GM19467 (cell line): ENCODE measurements at regions not wholly inside any gene's neighbourhood (a gene's known extent, or its start where the extent isn't known, plus 50 kb on each side); places are given as distances from the start of the nearest gene placed in this dataset.
"Not testable (repeated sequence)": the region's sequence is repeated elsewhere in the genome, so short reads cannot be mapped to it uniquely, and the experiment has no call there.

ENCODE experiments used
- ATAC-seq: cut with Tn5 transposase; IDR thresholded peaks from one replicate; pipeline ENCODE4 v1.9.1; 2021; ENCODE audit warnings: mild to moderate bottlenecking, moderate library complexity; ENCODE audit not compliant: unreplicated experiment

GRCh38 chr11:130671801-130672700 is 223.6 kb downstream of the ADAMTS15 start:
- ATAC-seq = no peak

- no peak for ATAC-seq
Observed at GRCh38 chr11:130672911-130673310, 224.5 kb downstream of the ADAMTS15 start.

GRCh38 chr11:130673698-130674097 is 225.3 kb downstream of the ADAMTS15 start:
- ATAC-seq = no peak

GRCh38 chr11:130674686-130675308 is 226.4 kb downstream of the ADAMTS15 start:
- ATAC-seq = no peak

- no peak for ATAC-seq
Observed at GRCh38 chr11:130675371-130675821, 227.0 kb downstream of the ADAMTS15 start.

DNA sequence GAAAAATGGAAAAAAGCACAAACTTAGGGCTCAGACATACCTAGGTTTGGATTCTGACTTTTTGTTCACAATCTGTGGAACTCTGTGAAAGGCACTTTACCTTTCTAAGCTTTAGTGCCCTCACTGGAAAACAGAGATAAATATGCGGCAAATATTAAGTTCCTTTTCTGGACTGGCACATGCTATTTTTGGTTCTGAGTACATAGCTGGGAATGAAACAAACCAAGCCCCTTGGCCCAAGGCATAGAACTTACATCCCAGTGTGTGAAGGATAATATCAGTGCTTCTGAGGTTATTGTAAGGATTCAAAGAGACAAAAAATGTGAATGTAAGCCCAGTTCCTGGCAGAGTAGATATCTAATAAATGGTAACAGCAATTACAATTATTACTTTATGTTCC is 227.5 kb downstream of the ADAMTS15 start:
- ATAC-seq = no peak

- ATAC-seq = no peak
Observed at GRCh38 chr11:130677486-130678153, 229.2 kb downstream of the ADAMTS15 start.

GRCh38 chr11:130679247-130679646 is 230.8 kb downstream of the ADAMTS15 start:
- ATAC-seq = no peak

DNA sequence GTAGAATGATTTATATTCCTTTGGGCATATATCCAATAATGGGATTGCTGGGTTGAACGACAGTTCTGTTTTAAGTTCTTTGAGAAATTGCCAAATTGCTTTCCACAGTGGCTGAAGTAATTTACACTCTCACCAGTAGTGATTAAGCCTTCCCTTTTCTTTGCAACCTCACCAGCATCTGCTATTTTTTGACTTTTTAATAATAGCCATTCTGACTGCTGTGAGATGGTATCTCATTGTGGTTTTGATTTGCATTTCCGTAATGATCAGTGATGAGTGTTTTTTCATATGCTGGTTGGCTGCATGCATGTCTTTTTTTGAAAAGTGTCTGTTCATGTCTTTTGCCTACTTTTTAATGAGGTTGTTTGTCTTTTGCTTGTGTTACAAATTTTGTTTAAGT is 233.8 kb downstream of the SNX19 start:
- not testable (repeated sequence) for ATAC-seq

DNA sequence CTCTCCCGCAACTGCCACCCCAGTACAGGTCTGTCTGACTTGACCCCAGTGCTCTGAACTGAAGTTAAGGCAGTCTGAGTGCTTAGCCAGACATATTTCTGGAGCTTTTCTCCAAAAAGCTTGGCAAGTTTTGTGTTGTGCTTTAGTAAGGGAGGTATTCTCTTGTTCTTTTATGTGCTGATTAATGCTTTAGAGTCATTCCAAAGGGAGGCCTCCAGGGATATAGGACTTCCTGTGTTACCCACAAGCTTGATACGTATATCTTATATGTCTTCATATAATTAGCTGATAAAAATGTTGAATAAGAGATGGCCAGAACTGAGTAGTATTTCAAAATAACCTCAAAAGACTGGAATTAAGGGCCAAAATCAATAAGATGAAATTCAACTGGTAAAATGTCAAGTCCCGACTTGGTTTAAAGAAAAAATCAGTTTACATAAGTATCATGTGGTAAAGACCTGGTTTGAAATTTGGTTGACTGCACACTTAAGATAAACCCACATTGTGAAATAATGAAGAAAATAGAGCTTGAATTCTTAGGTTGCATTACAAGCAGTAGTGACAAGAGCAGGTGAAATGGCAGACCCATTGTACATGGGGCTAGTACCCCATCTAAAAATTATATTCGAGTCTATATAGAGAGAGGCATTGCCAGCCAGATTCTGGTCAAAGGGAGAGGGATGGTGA is 226.9 kb downstream of the SNX19 start:
- ATAC-seq = no peak

GRCh38 chr11:130691581-130691980 is 224.7 kb downstream of the SNX19 start:
- no peak for ATAC-seq

- ATAC-seq = no peak
Observed at GRCh38 chr11:130692220-130692619, 224.1 kb downstream of the SNX19 start.

DNA sequence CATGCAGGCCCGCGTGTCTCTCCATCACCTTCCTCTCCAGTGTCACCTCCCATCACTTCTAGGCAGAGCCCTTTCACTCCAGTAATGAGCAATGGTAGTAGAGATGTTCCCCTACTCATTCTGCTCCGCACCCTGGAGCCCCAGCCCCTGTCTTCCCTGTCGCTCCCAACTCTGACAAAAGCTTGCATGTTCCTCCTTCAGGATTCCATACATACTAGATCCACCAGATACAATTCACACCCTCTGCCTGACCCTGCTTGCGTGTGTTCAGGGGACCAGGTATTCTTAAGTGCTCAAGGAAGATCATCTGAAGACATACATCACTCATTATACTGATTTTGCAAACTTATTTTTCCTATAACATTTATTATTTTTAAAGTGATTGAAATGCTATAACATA is 222.7 kb downstream of the SNX19 start:
- ATAC-seq = no peak

DNA sequence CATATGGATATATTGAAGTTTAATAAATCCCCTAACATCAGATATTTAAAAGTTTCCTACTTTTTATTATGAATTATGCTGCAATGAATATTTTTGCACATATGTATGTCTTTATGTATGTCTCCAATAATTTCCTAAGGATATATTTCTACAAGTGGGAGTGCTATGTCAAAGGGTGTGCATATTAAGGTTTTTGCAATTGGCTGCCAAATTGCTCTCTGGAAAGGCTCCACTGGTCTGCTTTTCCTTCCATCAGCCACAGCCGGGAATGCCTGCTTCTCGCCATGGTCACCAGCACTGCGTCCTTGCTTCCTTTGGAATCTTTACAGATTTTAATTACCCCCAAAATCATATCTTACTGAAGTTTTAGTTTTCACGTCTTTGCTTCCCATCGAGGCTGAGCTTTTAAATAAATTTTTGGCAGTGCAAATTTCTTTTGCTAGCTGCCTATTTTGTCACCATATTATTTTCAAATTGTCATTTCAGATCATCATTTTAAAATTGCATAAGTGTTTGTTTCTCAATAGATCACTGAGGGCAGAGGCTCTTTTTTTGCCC is 221.7 kb downstream of the SNX19 start:
- ATAC-seq = no peak

DNA sequence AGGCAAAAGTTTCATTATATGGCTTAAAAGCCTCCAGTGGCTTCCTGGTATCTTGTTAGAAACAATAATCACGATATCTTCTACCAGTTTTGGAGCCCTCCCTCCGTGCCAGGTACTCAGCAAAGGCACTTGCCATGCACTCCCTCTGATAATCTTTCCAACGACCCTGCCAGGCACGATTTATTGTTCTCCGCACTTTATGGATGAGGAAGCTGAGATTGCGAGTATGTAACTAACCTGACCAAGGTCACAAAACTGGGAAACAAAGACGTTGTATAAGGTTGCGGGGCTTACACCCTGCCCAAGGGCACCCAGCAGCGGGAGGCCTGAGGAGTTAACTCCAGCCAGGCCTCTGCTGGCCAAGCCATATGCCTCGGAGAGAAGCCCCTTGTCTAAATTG is 218.1 kb downstream of the SNX19 start:
- no peak for ATAC-seq

DNA sequence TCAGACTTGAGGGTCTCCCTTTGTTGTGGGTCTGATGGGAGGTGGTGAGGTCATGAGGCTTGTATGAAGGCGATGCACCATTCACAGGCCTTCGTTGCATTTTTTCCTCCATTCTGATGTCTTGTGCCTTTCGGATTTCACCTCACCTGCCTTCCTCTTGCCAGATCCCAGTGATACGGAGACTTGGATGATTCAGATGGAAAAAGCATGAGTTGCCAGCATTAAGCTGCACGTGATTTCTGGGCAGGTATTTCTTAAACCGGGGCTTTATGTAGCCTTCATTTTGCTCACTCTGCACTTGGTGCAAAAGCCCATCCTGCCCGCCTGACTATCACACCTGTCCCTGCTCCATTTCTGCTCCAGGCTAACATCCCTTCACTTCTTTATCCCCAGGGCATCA is 216.7 kb downstream of the SNX19 start:
- ATAC-seq = no peak

- no peak for ATAC-seq
Observed at GRCh38 chr11:130700092-130700491, 216.2 kb downstream of the SNX19 start.

DNA sequence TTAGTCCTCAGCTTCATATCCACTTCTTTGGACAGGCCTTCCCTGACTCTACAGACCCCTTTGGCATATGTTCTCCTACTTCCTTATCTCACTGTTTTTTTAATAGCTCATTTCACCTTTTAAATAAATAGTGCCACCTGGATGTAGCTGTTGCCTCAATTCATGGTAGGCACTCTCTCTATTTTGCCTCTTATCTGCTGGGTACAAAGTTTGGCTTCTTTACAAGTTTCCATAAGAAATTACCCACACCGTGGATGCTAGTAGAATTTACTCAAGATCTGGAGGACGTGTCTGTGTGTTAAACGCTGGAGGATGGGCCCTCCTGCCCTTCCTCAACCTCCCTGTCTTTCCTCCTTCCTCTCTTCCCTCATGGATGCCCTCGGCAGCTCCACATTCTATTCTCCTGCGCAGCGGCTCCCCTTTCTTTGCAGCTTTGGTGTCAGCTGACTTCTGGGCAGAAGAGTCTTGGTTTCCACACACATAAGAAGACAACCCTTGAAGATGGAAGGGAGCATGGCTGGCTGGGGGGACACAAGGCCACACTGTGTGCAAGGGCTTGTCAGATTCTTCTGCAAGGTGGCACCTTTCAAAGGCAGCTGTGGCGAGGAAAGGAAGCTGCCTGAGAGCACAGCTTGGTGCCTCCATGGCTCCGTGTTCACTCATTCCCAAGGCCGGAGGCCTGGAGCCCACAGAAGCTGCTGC is 212.6 kb downstream of the SNX19 start:
- ATAC-seq = no peak

GRCh38 chr11:130705670-130706421 is 210.4 kb downstream of the SNX19 start:
- no peak for ATAC-seq
